ENCODE measurements at regions not wholly inside any gene's neighbourhood (a gene's known extent, or its start where the extent isn't known, plus 50 kb on each side); places are given as distances from the start of the nearest gene placed in this dataset.

GRCh38 chr1:102083192-102083591 lies 86.5 kb upstream of the OLFM3 start:
- Histone ChIP-seq H3K9ac (ENCODE audit: extremely low read depth, insufficient read length, low read length) (no peak overlapping the region), H4K91ac (ENCODE audit: insufficient read length, low read depth, low read length) (no peak overlapping the region), H3K27ac (ENCODE audit: insufficient read length, low read depth, low read length) (no peak overlapping the region), H3K4ac (ENCODE audit: low read depth, low read length) (no peak overlapping the region), H4K8ac (replicated peaks; ENCODE audit: insufficient read length, low read depth, low read length) (no peak overlapping the region), H3K4me2 (ENCODE audit: insufficient read depth, insufficient read length, low read length) (no peak overlapping the region), H3K79me1 (ENCODE audit: insufficient read depth, low read depth, low read length, poor library complexity, severe bottlenecking) (no peaks in the 10 kb centered on the region), H2BK5ac (ENCODE audit: insufficient read length, low read length) (no peak overlapping the region), H3K27me3 (ENCODE audit: insufficient read depth, low read length) (no peaks in the 10 kb centered on the region), H2AFZ (ENCODE audit: low read length) (no peak overlapping the region), H2BK20ac (ENCODE audit: low read depth, low read length, poor library complexity, severe bottlenecking) (no peak overlapping the region), H2AK5ac (ENCODE audit: insufficient read length, low read length) (no peak overlapping the region), H3T11ph (ENCODE audit: low read length) (no peak overlapping the region), H4K5ac (ENCODE audit: insufficient read length, low read depth, low read length) (no peak overlapping the region), H3K4me1 (ENCODE audit: insufficient read depth, low read length) (no peaks in the 10 kb centered on the region), H3K56ac (ENCODE audit: insufficient read length, low read depth, low read length) (no peak overlapping the region), H3K23me2 (ENCODE audit: insufficient read length, low read depth, low read length, poor library complexity, severe bottlenecking) (no peaks in the 10 kb centered on the region), H3K79me2 (ENCODE audit: insufficient read depth, low read length) (no peaks in the 10 kb centered on the region), H2BK120ac (ENCODE audit: low read depth, low read length, poor library complexity, severe bottlenecking) (no peak overlapping the region), H3K14ac (ENCODE audit: insufficient read depth, low read length) (no peak overlapping the region), H4K20me1 (ENCODE audit: control insufficient read depth, insufficient read depth, insufficient read length) (no peaks in the 10 kb centered on the region), H2BK15ac (ENCODE audit: low read depth, low read length) (no peak overlapping the region), H2BK12ac (ENCODE audit: insufficient read length, low read depth, low read length) (no peak overlapping the region), H3K9me3 (ENCODE audit: control insufficient read depth, low read depth, low read length) (no peaks in the 10 kb centered on the region), H3K23ac (ENCODE audit: insufficient read length, low read depth, low read length) (no peak overlapping the region), H3K18ac (ENCODE audit: insufficient read length, low read depth, low read length) (no peak overlapping the region)
- H3K4me3 Mint-ChIP-seq = no peak overlapping the region
- TF ChIP-seq CTCF (conservative IDR thresholded peaks at IDR 0.05) = no peak
- H3K9me3 Mint-ChIP-seq = peaks cover 14 to 15% of the 10 kb centered on the region in 2 experiments; a peak in 2 of 5 replicates
- peaks cover 4 to 5% of the 10 kb centered on the region in 2 experiments; a peak in 1 of 4 replicates for H3K4me1 Mint-ChIP-seq
- H3K27me3 Mint-ChIP-seq (ENCODE audit: low read depth) = no peaks in the 10 kb centered on the region
- H3K27ac Mint-ChIP-seq = no peak overlapping the region
- WGBS (ENCODE audit: extremely low coverage, insufficient read length, low lambda C conversion rate) = no CpG with 5 or more reads among the region's 3 CpGs
- no peak for DNase-seq
- peaks cover 2 to 16% (median 10%) of the 10 kb centered on the region in 3 experiments; a peak in 5 of 7 replicates for H3K36me3 Mint-ChIP-seq (ENCODE audit: insufficient read depth in 1 of 3, low read depth in 3 of 3)
